WI38 (cell line): ENCODE measurements at regions not wholly inside any gene's neighbourhood (a gene's known extent, or its start where the extent isn't known, plus 50 kb on each side); places are given as distances from the start of the nearest gene placed in this dataset.

Experiments used
- H3K4me3 ChIP-seq: 2 replicates; pipeline ENCODE4 v1.5.1; 2011; ENCODE audit warnings: low read depth, mild to moderate bottlenecking, control low read depth, low read length
- TF ChIP-seq, protein P1 (sequence below): IDR thresholded peaks from 2 replicates; pipeline ENCODE4 v1.5.1; 2012; ENCODE audit warnings: low read depth, mild to moderate bottlenecking, control low read depth, low read length

DNA sequence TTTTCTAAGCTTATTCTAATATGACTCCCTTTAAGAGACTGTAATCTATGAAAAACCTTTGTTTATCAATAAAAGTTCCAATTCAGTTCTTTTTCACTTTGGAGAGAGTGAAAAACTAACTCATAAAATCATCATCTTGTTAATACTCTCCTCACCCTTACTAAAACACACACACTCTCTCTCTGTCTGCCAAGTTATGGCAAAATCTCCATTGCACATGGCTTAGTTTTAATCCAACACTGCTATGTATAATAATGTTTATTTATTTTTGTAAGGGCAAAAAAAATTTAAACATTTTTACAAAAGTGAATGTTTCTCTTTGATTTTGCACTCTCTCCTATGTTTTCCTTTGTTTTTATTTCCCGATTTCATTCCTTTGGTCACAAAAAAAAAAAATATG, 253.2 kb downstream of the BMP7 start:
- no peak overlapping the region for H3K4me3 ChIP-seq
- TF ChIP-seq, protein P1, sequence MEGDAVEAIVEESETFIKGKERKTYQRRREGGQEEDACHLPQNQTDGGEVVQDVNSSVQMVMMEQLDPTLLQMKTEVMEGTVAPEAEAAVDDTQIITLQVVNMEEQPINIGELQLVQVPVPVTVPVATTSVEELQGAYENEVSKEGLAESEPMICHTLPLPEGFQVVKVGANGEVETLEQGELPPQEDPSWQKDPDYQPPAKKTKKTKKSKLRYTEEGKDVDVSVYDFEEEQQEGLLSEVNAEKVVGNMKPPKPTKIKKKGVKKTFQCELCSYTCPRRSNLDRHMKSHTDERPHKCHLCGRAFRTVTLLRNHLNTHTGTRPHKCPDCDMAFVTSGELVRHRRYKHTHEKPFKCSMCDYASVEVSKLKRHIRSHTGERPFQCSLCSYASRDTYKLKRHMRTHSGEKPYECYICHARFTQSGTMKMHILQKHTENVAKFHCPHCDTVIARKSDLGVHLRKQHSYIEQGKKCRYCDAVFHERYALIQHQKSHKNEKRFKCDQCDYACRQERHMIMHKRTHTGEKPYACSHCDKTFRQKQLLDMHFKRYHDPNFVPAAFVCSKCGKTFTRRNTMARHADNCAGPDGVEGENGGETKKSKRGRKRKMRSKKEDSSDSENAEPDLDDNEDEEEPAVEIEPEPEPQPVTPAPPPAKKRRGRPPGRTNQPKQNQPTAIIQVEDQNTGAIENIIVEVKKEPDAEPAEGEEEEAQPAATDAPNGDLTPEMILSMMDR, result no peak

DNA sequence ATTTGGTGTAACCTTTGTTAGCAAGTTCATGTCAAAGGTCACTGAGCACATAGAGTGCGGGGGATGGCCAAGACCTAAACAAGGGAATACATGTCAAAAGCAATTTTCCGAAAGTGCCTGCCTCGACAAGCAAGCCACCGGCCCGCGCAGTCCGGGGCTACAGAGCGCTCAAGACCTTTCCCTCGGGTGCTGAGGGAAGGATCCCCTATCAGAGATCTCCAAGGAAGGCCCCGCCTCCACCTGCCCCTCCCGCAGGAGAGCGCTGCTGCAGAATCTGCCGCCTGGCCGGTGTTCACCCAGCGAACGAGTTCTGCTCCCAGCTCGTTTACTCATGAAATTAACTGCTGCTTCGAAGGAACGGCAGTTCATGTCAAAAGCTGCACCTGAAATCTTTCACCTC, 252.7 kb downstream of the BMP7 start:
- TF ChIP-seq, protein P1, result no peak
- no peak overlapping the region for H3K4me3 ChIP-seq

DNA sequence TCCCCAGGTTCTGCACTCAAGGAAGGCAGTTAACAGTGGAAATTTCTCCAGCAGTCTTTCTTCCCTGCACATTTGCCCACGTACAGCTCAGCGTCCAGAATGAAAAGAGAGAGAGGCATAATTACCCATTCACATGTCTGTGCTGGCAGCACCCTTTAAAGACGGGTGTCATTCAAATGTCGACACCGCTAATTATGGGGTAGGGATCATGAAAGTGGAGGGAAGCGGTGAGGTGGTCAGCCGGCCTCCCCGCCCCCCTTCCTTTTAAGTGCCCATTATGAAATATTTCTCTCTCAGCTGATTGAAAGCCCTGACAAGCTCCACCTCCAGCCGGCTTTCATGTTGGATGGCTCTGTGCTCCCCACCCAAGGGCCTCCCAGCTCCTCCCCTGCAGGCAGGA, 246.1 kb downstream of the BMP7 start:
- TF ChIP-seq, protein P1, result no peak
- no peak overlapping the region for H3K4me3 ChIP-seq

DNA sequence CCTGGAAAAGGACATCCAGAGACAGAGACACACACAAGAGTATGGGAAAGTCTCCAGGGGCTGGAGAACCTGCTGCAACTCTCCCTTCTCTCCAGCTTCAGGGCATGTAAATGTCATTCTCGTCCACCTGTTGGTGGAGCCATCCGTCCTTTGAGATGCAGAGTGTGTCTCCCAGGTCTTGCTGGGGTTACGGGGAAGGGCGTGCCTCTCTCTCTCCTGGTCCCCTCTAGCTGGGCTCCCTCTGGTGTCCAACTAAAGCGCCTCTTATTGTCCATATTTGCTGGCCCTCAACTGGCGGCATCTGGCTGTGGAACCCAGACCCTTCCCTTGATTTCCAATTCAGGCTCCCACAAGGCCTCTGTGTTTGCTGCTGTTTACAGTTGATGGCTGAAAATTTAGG, 244.1 kb downstream of the BMP7 start:
- TF ChIP-seq, protein P1, result no peak
- H3K4me3 ChIP-seq, result no peak overlapping the region

DNA sequence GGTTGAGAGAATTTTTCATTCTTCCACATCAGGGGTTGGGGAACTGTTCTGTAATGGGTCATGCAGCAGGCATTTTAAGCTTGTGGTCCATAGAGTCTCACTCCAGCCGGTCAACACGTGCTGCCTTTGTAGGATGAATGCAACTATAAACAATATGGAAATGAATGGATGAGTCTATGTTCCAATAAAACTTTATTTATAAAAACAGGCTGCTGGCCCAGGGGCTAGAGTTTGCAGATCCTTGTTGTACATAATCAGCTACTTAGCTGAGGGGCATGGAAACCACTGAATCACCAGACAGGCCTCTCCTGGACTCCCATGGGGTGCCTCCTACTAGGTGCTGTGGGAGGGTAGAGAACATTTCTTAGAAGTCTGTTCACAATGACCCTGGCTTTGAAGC, 243.4 kb downstream of the BMP7 start:
- TF ChIP-seq, protein P1, result no peak
- H3K4me3 ChIP-seq, result no peak overlapping the region

DNA sequence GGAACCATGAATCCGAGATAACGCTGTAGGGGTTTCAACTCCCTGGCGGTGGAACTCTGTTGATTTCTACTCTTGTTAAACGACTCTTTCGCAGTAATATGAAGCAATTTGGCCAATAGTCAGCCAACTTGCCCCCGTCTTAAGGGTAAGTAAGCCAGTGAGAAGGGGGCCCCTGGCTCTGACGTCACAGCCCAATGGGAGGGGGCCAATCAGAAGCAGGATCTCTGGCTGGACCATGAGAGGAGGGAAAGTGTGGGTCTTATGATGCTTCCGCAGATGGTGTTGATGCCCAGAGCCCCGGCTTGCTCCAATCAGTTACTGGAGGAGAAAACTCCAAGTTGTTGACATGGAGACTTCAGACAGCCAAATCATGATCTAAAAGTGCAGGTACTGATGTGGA, 242.4 kb downstream of the BMP7 start:
- TF ChIP-seq, protein P1, result no peak
- H3K4me3 ChIP-seq, result no peak overlapping the region

DNA sequence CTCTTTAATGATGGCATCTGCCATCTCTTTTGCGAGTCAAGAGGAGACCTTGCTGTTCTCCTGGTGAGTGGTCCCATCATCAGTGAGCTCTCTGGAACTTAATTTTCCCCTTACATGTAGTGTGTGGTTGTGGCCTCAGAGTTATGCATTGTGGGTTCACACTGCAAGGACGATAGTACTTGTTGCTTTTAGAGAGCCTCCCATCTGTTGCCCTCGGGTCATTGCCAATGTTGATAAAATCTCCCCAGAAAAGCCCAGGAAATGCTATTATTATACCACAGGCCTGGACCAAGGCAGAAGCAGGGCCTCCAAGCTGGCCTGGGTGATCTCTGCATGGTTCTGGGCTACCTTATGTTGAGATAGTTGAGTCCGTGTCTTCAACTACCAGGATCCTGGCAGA, 241.6 kb downstream of the BMP7 start:
- H3K4me3 ChIP-seq, result no peak overlapping the region
- TF ChIP-seq, protein P1, result no peak
